GM12891 (cell line): ENCODE measurements at regions not wholly inside any gene's neighbourhood (a gene's known extent, or its start where the extent isn't known, plus 50 kb on each side); places are given as distances from the start of the nearest gene placed in this dataset.

ENCODE experiments used
- PAX5 ChIP-seq: IDR thresholded peaks from 2 replicates; pipeline ENCODE4 v1.6.1; 2011; ENCODE audit warnings: low read length, moderate library complexity, mild to moderate bottlenecking; ENCODE audit not compliant: insufficient read depth, severe bottlenecking
- POLR2A ChIP-seq: IDR thresholded peaks from 2 replicates; pipeline ENCODE4 v1.6.1; 2011; ENCODE audit warnings: low read depth, low read length, control low read depth
- POLR2AphosphoS5 ChIP-seq: IDR thresholded peaks from 2 replicates; pipeline ENCODE4 v1.6.1; 2011; ENCODE audit warnings: low read depth, low read length, control low read depth
- POU2F2 ChIP-seq: IDR thresholded peaks from 2 replicates; pipeline ENCODE4 v1.6.1; 2011; ENCODE audit warnings: low read depth, mild to moderate bottlenecking, control low read depth, low read length, moderate library complexity
- SPI1 ChIP-seq: IDR thresholded peaks from 2 replicates; pipeline ENCODE4 v1.6.1; 2011; ENCODE audit warnings: low read depth, low read length, control low read depth
- TAF1 ChIP-seq: IDR thresholded peaks from 2 replicates; pipeline ENCODE4 v1.6.1; 2011; ENCODE audit warnings: low read depth, low read length, control low read depth

DNA sequence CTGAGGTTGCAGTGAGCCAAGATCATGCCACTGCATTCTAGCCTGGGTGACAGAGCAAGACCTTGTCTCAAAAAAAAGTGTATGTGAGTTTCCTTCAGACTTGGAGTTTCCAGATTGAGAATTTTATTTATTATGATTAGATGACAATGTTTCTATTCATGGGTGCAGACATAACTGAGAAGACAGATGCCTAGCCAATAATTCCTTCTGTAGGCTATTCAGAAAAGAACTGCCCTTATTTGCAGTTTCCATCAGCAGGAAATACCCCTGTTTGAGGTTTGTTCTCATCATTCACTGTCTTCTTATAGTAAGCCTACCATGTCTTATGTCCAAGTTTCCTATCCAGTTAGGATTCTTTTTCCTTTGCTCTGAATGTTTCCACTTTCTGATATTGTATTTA lies 269.0 kb downstream of the KTN1 start:
- TF ChIP-seq POLR2A (no peak), POLR2AphosphoS5 (no peak), POU2F2 (no peak), TAF1 (no peak), SPI1 (no peak), PAX5 (no peak)
